T-helper 17 cell (primary cell): ENCODE measurements at regions not wholly inside any gene's neighbourhood (a gene's known extent, or its start where the extent isn't known, plus 50 kb on each side); places are given as distances from the start of the nearest gene placed in this dataset.

Experiments used
- ATAC-seq: fragments of 150-1000 bp; cut with Tn5 transposase; 2 replicates; pipeline ENCODE4 v1.10.0; 2021; ENCODE audit warnings: mild to moderate bottlenecking, moderate library complexity
- DNase-seq, 3 donors: peaks; one replicate each; pipeline versions ENCODE4 v3.0.0 to v3.0.0-alpha.2; 2020 to 2021
- H3K9me3 ChIP-seq: one replicate; pipeline ENCODE4 v1.7.0; 2013; ENCODE audit warnings: low read length, mild to moderate bottlenecking; ENCODE audit not compliant: control insufficient read depth, poor library complexity, severe bottlenecking
- H3K27ac Mint-ChIP-seq: one replicate; pipeline ENCODE4 v1.8.0; 2022; ENCODE audit warnings: mild to moderate bottlenecking, moderate library complexity, mixed read lengths
- H3K27me3 Mint-ChIP-seq: one replicate; pipeline ENCODE4 v1.8.0; 2022; ENCODE audit warnings: mixed read lengths
- H3K36me3 Mint-ChIP-seq: one replicate; pipeline ENCODE4 v1.8.0; 2022; ENCODE audit warnings: low read depth, mixed read lengths
- H3K4me1 Mint-ChIP-seq: one replicate; pipeline ENCODE4 v1.8.0; 2022; ENCODE audit warnings: mild to moderate bottlenecking, mixed read lengths
- H3K4me3 Mint-ChIP-seq: one replicate; pipeline ENCODE4 v1.8.0; 2022; ENCODE audit warnings: mild to moderate bottlenecking, moderate library complexity, mixed read lengths

- no peaks in the 10 kb centered on the region for H3K9me3 ChIP-seq
- no peaks in the 10 kb centered on the region for H3K36me3 Mint-ChIP-seq
- DNase-seq (no peak), ATAC-seq (no peak)
- H3K27me3 Mint-ChIP-seq = peaks cover 26% of the 10 kb centered on the region
- no peak overlapping the region for H3K4me3 Mint-ChIP-seq
- H3K27ac Mint-ChIP-seq = no peak overlapping the region
- peaks cover 6% of the 10 kb centered on the region for H3K4me1 Mint-ChIP-seq
Measured at GRCh38 chr1:199283794-199284193, 645.0 kb downstream of the PTPRC start.

GRCh38 chr1:199287206-199287605, 648.4 kb downstream of the PTPRC start:
- no peaks in the 10 kb centered on the region for H3K36me3 Mint-ChIP-seq

GRCh38 chr1:199287647-199288046, 648.8 kb downstream of the PTPRC start:
- H3K9me3 ChIP-seq = no peaks in the 10 kb centered on the region
- H3K4me3 Mint-ChIP-seq = no peak overlapping the region
- H3K36me3 Mint-ChIP-seq = no peaks in the 10 kb centered on the region
- ATAC-seq (no peak), DNase-seq (no peak)
- peaks cover 6% of the 10 kb centered on the region for H3K4me1 Mint-ChIP-seq
- H3K27me3 Mint-ChIP-seq = peaks cover 32% of the 10 kb centered on the region
- H3K27ac Mint-ChIP-seq = no peak overlapping the region

More at GRCh38 chr1:199287206-199287605, 648.4 kb downstream of the PTPRC start:
- H3K9me3 ChIP-seq = no peaks in the 10 kb centered on the region
- no peak for DNase-seq
- peaks cover 36% of the 10 kb centered on the region for H3K27me3 Mint-ChIP-seq
- no peak overlapping the region for H3K27ac Mint-ChIP-seq
- H3K4me3 Mint-ChIP-seq = no peak overlapping the region
- no peak for ATAC-seq
- H3K4me1 Mint-ChIP-seq = peaks cover 6% of the 10 kb centered on the region

- no peak for ATAC-seq
- H3K27me3 Mint-ChIP-seq = peaks cover 39% of the 10 kb centered on the region
- no peak for DNase-seq
- H3K36me3 Mint-ChIP-seq = peaks cover 3% of the 10 kb centered on the region
- no peak overlapping the region for H3K4me3 Mint-ChIP-seq
- H3K4me1 Mint-ChIP-seq = no peaks in the 10 kb centered on the region
- no peak overlapping the region for H3K27ac Mint-ChIP-seq
- no peaks in the 10 kb centered on the region for H3K9me3 ChIP-seq
Measured at GRCh38 chr1:199290186-199290585, 651.3 kb downstream of the PTPRC start.

DNA sequence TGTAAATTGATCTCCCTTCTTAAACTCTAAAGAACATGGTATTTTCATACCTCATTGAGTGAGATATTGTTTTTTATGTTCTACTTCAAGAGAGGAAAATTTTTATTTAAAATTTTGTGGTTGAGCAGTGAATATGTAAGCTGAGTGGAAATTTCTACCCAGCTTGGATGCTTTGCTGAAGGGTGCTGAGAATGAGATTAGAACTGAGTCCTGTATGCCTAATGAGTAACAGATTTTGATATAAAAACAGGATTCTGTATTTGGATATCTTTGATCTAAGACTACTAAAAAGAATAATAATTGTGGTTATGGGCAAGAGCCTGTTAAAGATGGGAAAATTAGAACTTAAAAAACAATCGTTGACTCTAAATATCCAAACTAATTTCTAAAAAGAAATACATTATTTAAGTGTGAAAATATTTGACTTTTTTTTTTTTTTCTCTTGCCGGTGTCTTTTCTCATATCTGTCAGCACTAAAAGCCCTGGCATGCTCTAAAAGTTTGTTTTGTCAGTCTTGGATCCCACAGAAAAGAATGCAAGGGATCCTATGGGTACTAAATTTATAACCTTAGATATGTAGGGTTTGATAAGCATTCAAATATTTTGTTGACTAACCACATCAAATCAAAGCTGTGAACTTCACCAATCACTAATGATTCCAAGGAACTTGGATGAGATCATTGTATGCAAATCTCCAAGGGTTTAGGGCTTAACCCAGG, 652.3 kb downstream of the PTPRC start:
- peaks cover 3% of the 10 kb centered on the region for H3K36me3 Mint-ChIP-seq
- H3K27ac Mint-ChIP-seq = no peak overlapping the region
- no peak for ATAC-seq
- H3K4me1 Mint-ChIP-seq = no peaks in the 10 kb centered on the region
- DNase-seq = no peak
- H3K9me3 ChIP-seq = no peaks in the 10 kb centered on the region
- no peak overlapping the region for H3K4me3 Mint-ChIP-seq
- H3K27me3 Mint-ChIP-seq = peaks cover 45% of the 10 kb centered on the region

GRCh38 chr1:199292896-199293295, 654.1 kb downstream of the PTPRC start:
- Mint-ChIP-seq H3K4me1 (no peaks in the 10 kb centered on the region), H3K27me3 (peaks cover 34% of the 10 kb centered on the region), H3K4me3 (no peak overlapping the region), H3K27ac (no peak overlapping the region), H3K36me3 (peaks cover 3% of the 10 kb centered on the region)
- ATAC-seq (no peak), DNase-seq (no peak)
- no peaks in the 10 kb centered on the region for H3K9me3 ChIP-seq

DNA sequence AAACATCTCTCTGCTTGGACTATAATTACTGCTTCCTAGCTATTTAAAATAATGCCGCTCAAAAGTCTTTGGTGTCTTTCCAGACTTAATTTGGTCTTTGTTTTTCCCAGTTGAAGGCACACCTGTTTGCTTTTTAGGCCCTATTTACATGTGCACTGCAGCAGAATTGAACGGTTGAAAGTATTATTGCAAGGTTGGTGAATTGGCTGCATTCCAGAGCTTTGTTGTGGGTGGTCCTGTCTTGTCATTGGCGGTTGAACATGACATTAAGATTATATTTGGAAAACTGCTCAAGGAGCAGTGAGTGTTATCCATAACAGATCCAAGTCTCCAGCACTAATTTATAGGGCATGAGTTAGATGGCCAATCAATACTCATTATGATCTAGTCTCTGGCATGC, 656.3 kb downstream of the PTPRC start:
- H3K4me3 Mint-ChIP-seq = no peak overlapping the region
- H3K9me3 ChIP-seq = no peaks in the 10 kb centered on the region
- H3K27ac Mint-ChIP-seq = no peak overlapping the region
- DNase-seq (no peak), ATAC-seq (no peak)
- H3K27me3 Mint-ChIP-seq = peaks cover 28% of the 10 kb centered on the region
- peaks cover 3% of the 10 kb centered on the region for H3K36me3 Mint-ChIP-seq
- no peaks in the 10 kb centered on the region for H3K4me1 Mint-ChIP-seq

DNA sequence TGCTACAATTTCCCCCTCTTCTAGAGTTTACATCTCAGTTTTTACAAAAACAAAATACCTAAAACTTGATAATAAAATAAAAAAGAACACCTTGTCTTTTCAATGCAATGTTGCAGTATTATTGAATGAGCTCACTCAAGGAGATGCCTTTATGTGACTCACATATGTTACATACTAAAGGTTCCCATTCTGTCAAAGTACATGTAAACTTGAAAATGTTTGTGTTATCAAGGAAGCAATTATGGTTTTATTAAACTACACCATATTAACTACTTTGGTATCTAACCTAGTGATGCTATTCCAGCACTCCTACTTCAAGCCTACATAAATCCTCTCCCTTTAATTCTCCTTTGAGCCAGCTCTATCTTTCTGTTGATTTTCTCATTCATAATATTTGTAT, 658.3 kb downstream of the PTPRC start:
- ATAC-seq (no peak), DNase-seq (no peak)
- Mint-ChIP-seq H3K27ac (no peak overlapping the region), H3K36me3 (peaks cover 3% of the 10 kb centered on the region), H3K27me3 (peaks cover 29% of the 10 kb centered on the region), H3K4me1 (no peaks in the 10 kb centered on the region), H3K4me3 (no peak overlapping the region)
- H3K9me3 ChIP-seq = no peaks in the 10 kb centered on the region

DNA sequence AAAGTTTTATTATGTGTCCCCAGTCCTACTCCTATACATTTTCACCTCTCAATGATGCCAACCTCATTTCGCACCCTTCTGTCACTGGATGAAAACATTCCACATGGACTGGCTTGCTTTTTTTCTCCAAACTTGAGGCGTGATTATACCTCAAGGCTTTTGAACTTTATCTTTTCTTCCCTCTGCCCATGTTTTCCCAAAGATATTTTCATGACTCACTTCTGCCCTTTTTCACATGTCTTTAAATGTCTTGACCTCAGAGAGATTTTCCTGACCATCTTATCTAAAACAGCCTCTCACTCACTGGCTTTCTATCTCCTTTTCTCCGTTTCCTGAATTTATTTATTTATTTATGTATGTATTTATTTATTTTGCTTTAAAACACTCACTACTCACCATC, 659.0 kb downstream of the PTPRC start:
- peaks cover 31% of the 10 kb centered on the region for H3K27me3 Mint-ChIP-seq
- H3K9me3 ChIP-seq = no peaks in the 10 kb centered on the region
- H3K4me3 Mint-ChIP-seq = no peak overlapping the region
- no peak overlapping the region for H3K27ac Mint-ChIP-seq
- H3K36me3 Mint-ChIP-seq = peaks cover 3% of the 10 kb centered on the region
- no peaks in the 10 kb centered on the region for H3K4me1 Mint-ChIP-seq
- DNase-seq (no peak), ATAC-seq (no peak)

- DNase-seq (no peak), ATAC-seq (no peak)
- Mint-ChIP-seq H3K4me3 (no peak overlapping the region), H3K27me3 (peaks cover 28% of the 10 kb centered on the region), H3K27ac (no peak overlapping the region), H3K36me3 (peaks cover 4% of the 10 kb centered on the region), H3K4me1 (no peaks in the 10 kb centered on the region)
- H3K9me3 ChIP-seq = no peaks in the 10 kb centered on the region
Measured at GRCh38 chr1:199298825-199299224, 660.0 kb downstream of the PTPRC start.

DNA sequence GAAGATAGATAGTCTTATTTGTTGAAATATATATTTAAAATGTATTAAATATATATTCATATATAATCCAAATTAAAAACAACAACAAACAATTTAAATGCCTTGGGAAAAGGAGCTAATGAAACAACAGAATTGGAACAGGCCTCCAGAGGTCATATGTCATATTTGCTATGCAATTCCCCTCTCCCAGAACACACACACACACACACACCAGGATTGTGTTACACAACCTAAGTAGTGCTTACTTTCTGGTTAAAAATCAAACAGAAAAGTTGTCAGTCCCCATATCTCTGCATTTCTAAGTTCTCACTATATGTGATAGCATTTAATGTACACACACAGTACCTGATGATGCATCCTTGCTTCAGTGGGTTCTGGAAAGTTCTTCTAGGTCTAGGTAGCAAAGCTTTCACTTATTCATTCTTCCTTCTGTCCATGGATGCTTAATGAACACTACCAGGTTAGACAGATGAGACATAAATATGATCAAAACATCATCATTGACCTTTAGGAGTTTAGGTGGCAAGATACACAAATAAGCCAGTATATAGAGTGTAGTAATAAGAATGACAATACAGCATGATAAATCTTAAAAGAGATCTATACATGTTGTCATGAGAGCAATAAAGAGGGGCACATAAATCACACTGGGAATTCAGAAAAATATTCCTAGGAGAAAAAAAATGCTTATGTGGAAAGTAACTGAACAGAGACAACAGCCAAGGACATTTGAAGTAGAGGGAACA, 662.8 kb downstream of the PTPRC start:
- H3K4me1 Mint-ChIP-seq = no peaks in the 10 kb centered on the region
- ATAC-seq (no peak), DNase-seq (no peak)
- peaks cover 24% of the 10 kb centered on the region for H3K27me3 Mint-ChIP-seq
- H3K9me3 ChIP-seq = no peaks in the 10 kb centered on the region
- H3K27ac Mint-ChIP-seq = no peak overlapping the region
- peaks cover 2% of the 10 kb centered on the region for H3K36me3 Mint-ChIP-seq
- H3K4me3 Mint-ChIP-seq = no peak overlapping the region

- no peak for ATAC-seq
- H3K36me3 Mint-ChIP-seq = peaks cover 2% of the 10 kb centered on the region
- no peak overlapping the region for H3K27ac Mint-ChIP-seq
- H3K27me3 Mint-ChIP-seq = peaks cover 24% of the 10 kb centered on the region
- H3K4me3 Mint-ChIP-seq = no peak overlapping the region
- H3K4me1 Mint-ChIP-seq = no peaks in the 10 kb centered on the region
- DNase-seq = no peak
- no peaks in the 10 kb centered on the region for H3K9me3 ChIP-seq
Measured at GRCh38 chr1:199302554-199302953, 663.7 kb downstream of the PTPRC start.

DNA sequence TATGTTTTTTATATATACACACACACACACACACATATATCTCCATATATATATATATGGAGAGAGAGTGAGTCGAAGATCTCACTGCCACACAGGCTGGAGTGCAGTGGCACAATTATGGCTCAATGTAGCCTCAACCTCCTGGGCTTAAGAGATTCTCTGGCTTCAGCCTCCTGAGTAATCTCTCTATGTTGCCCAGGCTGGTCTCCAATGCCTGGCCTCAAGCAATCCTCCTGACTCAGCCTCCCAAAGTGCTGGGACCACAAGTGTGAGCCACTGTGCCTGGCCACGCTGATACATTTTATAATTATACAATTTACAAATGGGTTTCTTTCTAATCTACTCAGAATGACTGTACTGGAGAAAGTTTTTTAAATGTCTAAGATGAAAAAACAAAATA, 664.2 kb downstream of the PTPRC start:
- peaks cover 27% of the 10 kb centered on the region for H3K27me3 Mint-ChIP-seq
- DNase-seq (no peak), ATAC-seq (no peak)
- no peaks in the 10 kb centered on the region for H3K9me3 ChIP-seq
- H3K4me1 Mint-ChIP-seq = peaks cover 2% of the 10 kb centered on the region
- H3K36me3 Mint-ChIP-seq = peaks cover 2% of the 10 kb centered on the region
- H3K27ac Mint-ChIP-seq = no peak overlapping the region
- H3K4me3 Mint-ChIP-seq = no peak overlapping the region

- H3K9me3 ChIP-seq = no peaks in the 10 kb centered on the region
- Mint-ChIP-seq H3K4me3 (no peak overlapping the region), H3K36me3 (peaks cover 4% of the 10 kb centered on the region), H3K4me1 (peaks cover 4% of the 10 kb centered on the region), H3K27ac (no peak overlapping the region), H3K27me3 (peaks cover 33% of the 10 kb centered on the region)
- no peak for ATAC-seq
- DNase-seq = no peak
Measured at GRCh38 chr1:199305053-199305452, 666.2 kb downstream of the PTPRC start.
